ENCODE measurements at regions not wholly inside any gene's neighbourhood (a gene's known extent, or its start where the extent isn't known, plus 50 kb on each side); places are given as distances from the start of the nearest gene placed in this dataset.

DNA sequence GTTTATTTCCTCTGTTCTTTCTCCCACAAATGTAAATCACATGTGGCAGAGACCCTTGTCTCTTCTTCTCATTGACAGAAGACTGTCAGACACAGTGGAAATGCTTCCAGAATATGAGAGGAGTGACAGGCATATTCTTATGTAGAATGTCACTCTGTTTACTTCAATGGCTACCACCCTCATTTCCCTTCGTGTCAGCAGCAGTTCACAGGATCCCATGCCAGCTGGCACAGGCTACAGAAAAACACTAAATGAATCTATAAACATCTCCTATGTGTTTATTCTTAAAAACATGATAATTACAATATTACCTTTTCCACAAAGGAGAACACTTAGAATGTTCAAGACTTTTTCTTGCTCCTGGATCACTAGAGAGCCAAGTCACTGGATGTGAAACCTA lies 183.8 kb upstream of the CNTN1 start:
- Mint-ChIP-seq H3K4me3 (ENCODE audit: unreplicated experiment) (no peak overlapping the region), H3K4me1 (ENCODE audit: low read depth, unreplicated experiment) (no peaks in the 10 kb centered on the region), H3K9me3 (ENCODE audit: unreplicated experiment) (no peaks in the 10 kb centered on the region), H3K27ac (ENCODE audit: unreplicated experiment) (no peak overlapping the region), H3K36me3 (ENCODE audit: unreplicated experiment) (no peaks in the 10 kb centered on the region), H3K27me3 (ENCODE audit: unreplicated experiment) (no peaks in the 10 kb centered on the region)
- DNase-seq: no peak
- TF ChIP-seq, protein P1, sequence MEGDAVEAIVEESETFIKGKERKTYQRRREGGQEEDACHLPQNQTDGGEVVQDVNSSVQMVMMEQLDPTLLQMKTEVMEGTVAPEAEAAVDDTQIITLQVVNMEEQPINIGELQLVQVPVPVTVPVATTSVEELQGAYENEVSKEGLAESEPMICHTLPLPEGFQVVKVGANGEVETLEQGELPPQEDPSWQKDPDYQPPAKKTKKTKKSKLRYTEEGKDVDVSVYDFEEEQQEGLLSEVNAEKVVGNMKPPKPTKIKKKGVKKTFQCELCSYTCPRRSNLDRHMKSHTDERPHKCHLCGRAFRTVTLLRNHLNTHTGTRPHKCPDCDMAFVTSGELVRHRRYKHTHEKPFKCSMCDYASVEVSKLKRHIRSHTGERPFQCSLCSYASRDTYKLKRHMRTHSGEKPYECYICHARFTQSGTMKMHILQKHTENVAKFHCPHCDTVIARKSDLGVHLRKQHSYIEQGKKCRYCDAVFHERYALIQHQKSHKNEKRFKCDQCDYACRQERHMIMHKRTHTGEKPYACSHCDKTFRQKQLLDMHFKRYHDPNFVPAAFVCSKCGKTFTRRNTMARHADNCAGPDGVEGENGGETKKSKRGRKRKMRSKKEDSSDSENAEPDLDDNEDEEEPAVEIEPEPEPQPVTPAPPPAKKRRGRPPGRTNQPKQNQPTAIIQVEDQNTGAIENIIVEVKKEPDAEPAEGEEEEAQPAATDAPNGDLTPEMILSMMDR (IDR thresholded peaks at IDR 0.05; ENCODE audit: partially characterized antibody, unreplicated experiment): no peak

DNA sequence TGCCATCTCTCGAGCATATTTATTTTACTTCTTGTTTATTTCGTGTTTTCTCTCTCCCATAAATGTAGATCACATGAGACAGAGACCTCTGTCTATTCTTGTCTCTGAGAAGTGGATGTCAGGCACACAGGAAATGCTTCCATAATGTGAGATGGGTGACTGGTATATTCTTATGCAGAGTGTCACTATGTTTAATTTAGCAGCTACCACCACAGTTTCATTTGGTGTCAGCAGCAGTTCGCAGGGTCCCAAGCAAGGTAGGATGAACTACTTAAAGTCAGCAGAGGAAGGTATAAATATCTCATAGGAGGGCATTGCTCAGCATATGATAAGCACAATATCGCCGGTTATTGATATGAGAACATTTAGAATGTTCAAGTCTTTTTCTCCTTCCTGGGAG lies 180.9 kb upstream of the CNTN1 start:
- Mint-ChIP-seq H3K27ac (ENCODE audit: unreplicated experiment) (no peak overlapping the region), H3K27me3 (ENCODE audit: unreplicated experiment) (peaks cover 2% of the 10 kb centered on the region), H3K4me1 (ENCODE audit: low read depth, unreplicated experiment) (peaks cover 8% of the 10 kb centered on the region), H3K9me3 (ENCODE audit: unreplicated experiment) (peaks cover 4% of the 10 kb centered on the region), H3K4me3 (ENCODE audit: unreplicated experiment) (no peak overlapping the region), H3K36me3 (ENCODE audit: unreplicated experiment) (no peaks in the 10 kb centered on the region)
- TF ChIP-seq, protein P1 (IDR thresholded peaks at IDR 0.05; ENCODE audit: partially characterized antibody, unreplicated experiment): no peak
- DNase-seq: no peak

DNA sequence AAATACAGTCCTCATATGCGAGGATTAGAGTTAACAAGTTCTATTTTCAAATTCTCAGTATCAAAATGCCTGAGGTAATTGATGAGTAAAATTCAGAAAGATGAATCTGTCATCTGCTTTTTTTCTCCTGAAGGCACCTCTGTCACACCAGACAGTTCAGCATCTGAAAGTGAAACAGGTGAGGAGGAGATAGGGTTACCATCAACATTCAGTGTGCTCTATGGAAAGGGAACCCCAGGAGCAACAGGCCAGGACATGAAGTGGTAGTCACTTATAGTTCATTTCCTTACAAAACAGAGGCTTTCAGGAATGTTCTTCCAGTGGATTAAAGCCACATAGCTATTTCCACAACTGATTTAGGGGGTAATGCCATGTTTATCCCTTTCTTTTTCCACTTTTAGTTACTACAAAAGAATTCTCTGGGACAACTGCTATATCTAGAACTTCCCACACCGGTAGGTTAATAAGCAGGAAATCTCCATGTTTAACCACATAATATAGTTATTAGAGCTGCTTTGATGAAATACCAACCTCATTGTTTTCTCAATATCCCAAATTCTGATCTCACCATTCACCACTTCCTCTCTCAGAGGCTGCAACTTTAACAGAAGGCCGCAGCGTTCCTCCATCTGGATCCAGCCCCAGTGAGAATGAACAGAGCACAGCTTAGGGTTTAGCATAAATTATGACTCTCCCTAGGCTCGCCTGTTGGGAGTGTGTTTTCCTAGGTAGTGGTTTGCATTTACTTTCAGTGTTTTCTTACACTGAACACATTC lies 177.0 kb upstream of the CNTN1 start:
- no peaks in the 10 kb centered on the region for H3K36me3 Mint-ChIP-seq (ENCODE audit: unreplicated experiment)
- H3K27me3 Mint-ChIP-seq (ENCODE audit: unreplicated experiment): peaks cover 2% of the 10 kb centered on the region
- peak; percentile 51 for DNase-seq
- no peak overlapping the region for H3K4me3 Mint-ChIP-seq (ENCODE audit: unreplicated experiment)
- TF ChIP-seq, protein P1 (IDR thresholded peaks at IDR 0.05; ENCODE audit: partially characterized antibody, unreplicated experiment): no peak
- H3K4me1 Mint-ChIP-seq (ENCODE audit: low read depth, unreplicated experiment): peaks cover 8% of the 10 kb centered on the region
- H3K9me3 Mint-ChIP-seq (ENCODE audit: unreplicated experiment): peaks cover 7% of the 10 kb centered on the region
- peak overlapping the region; percentile 90 for H3K27ac Mint-ChIP-seq (ENCODE audit: unreplicated experiment)

DNA sequence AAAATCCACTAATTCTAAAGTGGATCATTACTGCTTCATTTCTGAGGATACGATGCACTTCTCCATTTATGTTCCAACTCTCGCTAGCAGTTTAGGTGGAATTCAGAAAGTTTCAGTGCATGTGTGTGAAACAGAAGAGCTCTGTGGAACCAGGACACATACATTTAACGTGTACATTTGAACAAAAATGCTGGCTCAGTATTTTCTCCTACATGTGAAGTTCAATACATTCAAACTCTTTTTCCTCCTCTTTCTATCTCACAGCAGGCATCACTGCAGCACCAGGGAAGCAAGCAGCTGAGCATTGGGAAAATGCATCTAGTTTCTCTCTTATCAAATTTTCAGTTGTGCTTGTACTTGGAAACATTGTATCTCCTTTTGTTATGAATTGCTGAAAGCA lies 169.4 kb upstream of the CNTN1 start:
- TF ChIP-seq, protein P1 (IDR thresholded peaks at IDR 0.05; ENCODE audit: partially characterized antibody, unreplicated experiment): no peak
- Mint-ChIP-seq H3K9me3 (ENCODE audit: unreplicated experiment) (peaks cover 3% of the 10 kb centered on the region), H3K36me3 (ENCODE audit: unreplicated experiment) (no peaks in the 10 kb centered on the region), H3K27ac (ENCODE audit: unreplicated experiment) (no peak overlapping the region), H3K27me3 (ENCODE audit: unreplicated experiment) (no peaks in the 10 kb centered on the region), H3K4me1 (ENCODE audit: low read depth, unreplicated experiment) (no peaks in the 10 kb centered on the region), H3K4me3 (ENCODE audit: unreplicated experiment) (no peak overlapping the region)
- no peak for DNase-seq

DNA sequence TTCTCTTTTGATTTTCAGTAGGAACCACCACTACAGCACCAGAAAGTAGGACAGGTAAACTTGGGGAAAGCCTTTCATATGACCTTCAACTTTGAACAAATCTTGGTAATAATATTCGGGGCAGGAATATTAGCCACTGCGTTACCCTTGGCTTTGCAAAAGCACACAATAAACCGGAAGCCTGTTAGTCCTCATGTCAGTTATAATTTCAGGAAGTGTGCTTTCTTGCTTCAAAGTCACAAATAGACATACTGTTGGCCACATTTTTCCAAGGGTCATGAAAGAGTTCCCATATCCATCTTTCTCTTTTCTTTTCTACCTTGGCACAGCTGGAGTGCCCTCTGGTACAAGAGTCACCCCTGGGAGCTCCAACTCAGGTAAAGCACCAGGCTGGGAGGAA lies 167.2 kb upstream of the CNTN1 start:
- Mint-ChIP-seq H3K27ac (ENCODE audit: unreplicated experiment) (no peak overlapping the region), H3K4me3 (ENCODE audit: unreplicated experiment) (no peak overlapping the region), H3K27me3 (ENCODE audit: unreplicated experiment) (no peaks in the 10 kb centered on the region), H3K9me3 (ENCODE audit: unreplicated experiment) (no peaks in the 10 kb centered on the region), H3K4me1 (ENCODE audit: low read depth, unreplicated experiment) (no peaks in the 10 kb centered on the region), H3K36me3 (ENCODE audit: unreplicated experiment) (no peaks in the 10 kb centered on the region)
- DNase-seq: no peak
- TF ChIP-seq, protein P1 (IDR thresholded peaks at IDR 0.05; ENCODE audit: partially characterized antibody, unreplicated experiment): no peak

Measured in glutamatergic neuron (in vitro differentiated cells).